HepG2 (cell line): ENCODE measurements at regions not wholly inside any gene's neighbourhood (a gene's known extent, or its start where the extent isn't known, plus 50 kb on each side); places are given as distances from the start of the nearest gene placed in this dataset.

Experiments
- CTCF ChIP-seq: sonication (generic); formaldehyde crosslinking; IDR thresholded peaks from 2 replicates; pipeline ENCODE4 v1.5.0; 2020; ENCODE audit warnings: mild to moderate bottlenecking, missing genetic modification reagents, moderate library complexity
- EHMT2 ChIP-seq: fragments of 200-600 bp; sonication (generic); IDR thresholded peaks from 2 replicates; pipeline ENCODE4 v1.7.0; 2017; ENCODE audit warnings: antibody characterized with exemption, low read depth, low read length, borderline replicate concordance
- JUND ChIP-seq: sonication (generic); formaldehyde crosslinking; IDR thresholded peaks from 2 replicates; pipeline ENCODE4 v1.8.0; 2022; ENCODE audit warnings: mild to moderate bottlenecking, missing genetic modification reagents
- KLF13 ChIP-seq: sonication (generic); formaldehyde crosslinking; IDR thresholded peaks from 2 replicates; pipeline ENCODE4 v1.4.0; 2020; ENCODE audit warnings: mild to moderate bottlenecking, missing genetic modification reagents
- PHF20 ChIP-seq: sonication (generic); formaldehyde crosslinking; IDR thresholded peaks from 2 replicates; pipeline ENCODE4 v1.5.0; 2020; ENCODE audit warnings: mild to moderate bottlenecking, missing genetic modification reagents
- POLR2AphosphoS5 ChIP-seq: IDR thresholded peaks from 2 replicates; pipeline ENCODE4 v1.6.1; 2012; ENCODE audit warnings: low read depth, low read length
- ZNF530 ChIP-seq: sonication (generic); formaldehyde crosslinking; IDR thresholded peaks from 2 replicates; pipeline ENCODE4 v1.5.0; 2020; ENCODE audit warnings: low read depth, mild to moderate bottlenecking, missing genetic modification reagents

GRCh38 chr6:6512711-6513110, 75.8 kb upstream of the LY86 start:
- no peak for TF ChIP-seq ZNF530
- TF ChIP-seq POLR2AphosphoS5 = no peak
- no peak for TF ChIP-seq KLF13 (CRISPR knock-in tag)
- no peak for TF ChIP-seq EHMT2
- TF ChIP-seq CTCF (CRISPR knock-in tag) = no peak
- TF ChIP-seq PHF20 (CRISPR knock-in tag) = no peak
- no peak for TF ChIP-seq JUND
